ENCODE measurements at regions not wholly inside any gene's neighbourhood (a gene's known extent, or its start where the extent isn't known, plus 50 kb on each side); places are given as distances from the start of the nearest gene placed in this dataset.

- DNase-seq (ENCODE audit: low read depth) = no peak
- no peak overlapping the region for H3K4me3 ChIP-seq (ENCODE audit: low read depth, low read length)
- TF ChIP-seq MYC (IDR thresholded peaks at IDR 0.05; ENCODE audit: low read depth, low read length) (no peak), MAX (IDR thresholded peaks at IDR 0.05; ENCODE audit: low read depth, low read length) (no peak), POLR2A (IDR thresholded peaks at IDR 0.05; ENCODE audit: extremely low read depth, insufficient read length) (no peak), CTCF (IDR thresholded peaks at IDR 0.05; ENCODE audit: low read depth, low read length) (no peak)
Observed at GRCh38 chr1:29581256-29581655, 344.9 kb downstream of the PTPRU start.

- TF ChIP-seq POLR2A (IDR thresholded peaks at IDR 0.05; ENCODE audit: extremely low read depth, insufficient read length) (no peak), MAX (IDR thresholded peaks at IDR 0.05; ENCODE audit: low read depth, low read length) (no peak), MYC (IDR thresholded peaks at IDR 0.05; ENCODE audit: low read depth, low read length) (no peak), CTCF (IDR thresholded peaks at IDR 0.05; ENCODE audit: low read depth, low read length) (no peak)
- DNase-seq (ENCODE audit: low read depth) = no peak
- H3K4me3 ChIP-seq (ENCODE audit: low read depth, low read length) = no peak overlapping the region
Observed at GRCh38 chr1:29579821-29580425, 343.6 kb downstream of the PTPRU start.

GRCh38 chr1:29577512-29577911 is 341.2 kb downstream of the PTPRU start:
- H3K4me3 ChIP-seq (ENCODE audit: low read depth, low read length) = no peak overlapping the region
- TF ChIP-seq POLR2A (IDR thresholded peaks at IDR 0.05; ENCODE audit: extremely low read depth, insufficient read length) (no peak), MAX (IDR thresholded peaks at IDR 0.05; ENCODE audit: low read depth, low read length) (no peak), MYC (IDR thresholded peaks at IDR 0.05; ENCODE audit: low read depth, low read length) (no peak), CTCF (IDR thresholded peaks at IDR 0.05; ENCODE audit: low read depth, low read length) (no peak)
- no peak for DNase-seq (ENCODE audit: low read depth)

GRCh38 chr1:29576510-29576909 is 340.2 kb downstream of the PTPRU start:
- H3K4me3 ChIP-seq (ENCODE audit: low read depth, low read length) = no peak overlapping the region
- TF ChIP-seq MAX (IDR thresholded peaks at IDR 0.05; ENCODE audit: low read depth, low read length) (no peak), CTCF (IDR thresholded peaks at IDR 0.05; ENCODE audit: low read depth, low read length) (no peak), MYC (IDR thresholded peaks at IDR 0.05; ENCODE audit: low read depth, low read length) (no peak), POLR2A (IDR thresholded peaks at IDR 0.05; ENCODE audit: extremely low read depth, insufficient read length) (no peak)
- no peak for DNase-seq (ENCODE audit: low read depth)

GRCh38 chr1:29575826-29576225 is 339.5 kb downstream of the PTPRU start:
- no peak for DNase-seq (ENCODE audit: low read depth)
- TF ChIP-seq POLR2A (IDR thresholded peaks at IDR 0.05; ENCODE audit: extremely low read depth, insufficient read length) (no peak), MAX (IDR thresholded peaks at IDR 0.05; ENCODE audit: low read depth, low read length) (no peak), CTCF (IDR thresholded peaks at IDR 0.05; ENCODE audit: low read depth, low read length) (no peak), MYC (IDR thresholded peaks at IDR 0.05; ENCODE audit: low read depth, low read length) (no peak)

More at GRCh38 chr1:29575826-29576225, 339.5 kb downstream of the PTPRU start:
- no peak overlapping the region for H3K4me3 ChIP-seq (ENCODE audit: low read depth, low read length)

All from NB4 (cell line).